Thyroid gland (tissue), 4 donors: ENCODE measurements at regions not wholly inside any gene's neighbourhood (a gene's known extent, or its start where the extent isn't known, plus 50 kb on each side); places are given as distances from the start of the nearest gene placed in this dataset.
"Not testable (repeated sequence)": the region's sequence is repeated elsewhere in the genome, so short reads cannot be mapped to it uniquely, and the experiment has no call there.

ENCODE experiments used
- DNase-seq, 2 donors: peaks; one replicate each; pipeline ENCODE4 v3.0.0-alpha.2; 2019
- H3K27ac ChIP-seq, 3 donors: fragments of 200-600 bp; sonication (generic); 1 replicate in 2 of 3; 2 replicates in 1 of 3; pipeline ENCODE4 v1.5.1; 2016 to 2019; ENCODE audit warnings: mild to moderate bottlenecking in 1 of 3, moderate library complexity in 1 of 3
- H3K27me3 ChIP-seq: fragments of 200-600 bp; sonication (generic); one replicate; pipeline ENCODE4 v1.5.1; 2019
- H3K36me3 ChIP-seq, 2 donors: fragments of 200-600 bp; sonication (generic); one replicate each; pipeline ENCODE4 v1.5.1; 2016 to 2019
- H3K4me1 ChIP-seq, 2 donors: fragments of 200-600 bp; sonication (generic); one replicate each; pipeline ENCODE4 v1.5.1; 2017 to 2019
- H3K4me3 ChIP-seq, 3 donors: fragments of 200-600 bp; sonication (generic); replicated peaks in 1 of 3; 1 replicate in 2 of 3; 2 replicates in 1 of 3; pipeline ENCODE4 v1.5.1; 2016; ENCODE audit warnings: mild to moderate bottlenecking in 1 of 3
- H3K9me3 ChIP-seq: fragments of 200-600 bp; sonication (generic); one replicate; pipeline ENCODE4 v1.5.1; 2017
- POLR2A ChIP-seq, 2 donors: fragments of 450-650 bp; IDR thresholded peaks; one replicate each; pipeline ENCODE4 v1.6.1; 2017; ENCODE audit warnings: antibody characterized with exemption in 2 of 2, mild to moderate bottlenecking in 2 of 2, moderate library complexity in 1 of 2
- WGBS, 2 donors: methylation state at CpG; one replicate each; pipeline ENCODE4 v1.1.5; 2017; 5-methylcytosine and 5-hydroxymethylcytosine counted together
- intact Hi-C: fragments of 100-400 bp; cut with DNase I; formaldehyde crosslinking; loops from one replicate; pipeline ENCODE4 v1.15.1; 2023
- TF ChIP-seq, protein P1 (sequence below), 6 experiments: fragments of 200-600 bp in 3 of 6; fragments of 450-650 bp in 3 of 6; sonication (generic) in 3 of 6; IDR thresholded peaks; one replicate each; pipeline ENCODE4 v1.5.1; 2016 to 2019; ENCODE audit warnings: antibody characterized with exemption in 6 of 6, mild to moderate bottlenecking in 2 of 6, inconsistent platforms in 1 of 6, moderate library complexity in 1 of 6

GRCh38 chr5:174935854-174936474 is 211.6 kb downstream of the MSX2 start:
- H3K4me3 ChIP-seq, result no peak overlapping the region
- H3K27me3 ChIP-seq, result no peaks in the 10 kb centered on the region
- H3K4me1 ChIP-seq, result no peaks in the 10 kb centered on the region
- 22 to 23% methylated on average over 9 of the region's 9 CpGs for WGBS, 2 donors
- no peaks in the 10 kb centered on the region for H3K9me3 ChIP-seq
- DNase-seq, result peak; percentile 31 to 51
- no peak for TF ChIP-seq POLR2A (IDR thresholded peaks at IDR 0.05)
- TF ChIP-seq, protein P1, sequence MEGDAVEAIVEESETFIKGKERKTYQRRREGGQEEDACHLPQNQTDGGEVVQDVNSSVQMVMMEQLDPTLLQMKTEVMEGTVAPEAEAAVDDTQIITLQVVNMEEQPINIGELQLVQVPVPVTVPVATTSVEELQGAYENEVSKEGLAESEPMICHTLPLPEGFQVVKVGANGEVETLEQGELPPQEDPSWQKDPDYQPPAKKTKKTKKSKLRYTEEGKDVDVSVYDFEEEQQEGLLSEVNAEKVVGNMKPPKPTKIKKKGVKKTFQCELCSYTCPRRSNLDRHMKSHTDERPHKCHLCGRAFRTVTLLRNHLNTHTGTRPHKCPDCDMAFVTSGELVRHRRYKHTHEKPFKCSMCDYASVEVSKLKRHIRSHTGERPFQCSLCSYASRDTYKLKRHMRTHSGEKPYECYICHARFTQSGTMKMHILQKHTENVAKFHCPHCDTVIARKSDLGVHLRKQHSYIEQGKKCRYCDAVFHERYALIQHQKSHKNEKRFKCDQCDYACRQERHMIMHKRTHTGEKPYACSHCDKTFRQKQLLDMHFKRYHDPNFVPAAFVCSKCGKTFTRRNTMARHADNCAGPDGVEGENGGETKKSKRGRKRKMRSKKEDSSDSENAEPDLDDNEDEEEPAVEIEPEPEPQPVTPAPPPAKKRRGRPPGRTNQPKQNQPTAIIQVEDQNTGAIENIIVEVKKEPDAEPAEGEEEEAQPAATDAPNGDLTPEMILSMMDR (IDR thresholded peaks at IDR 0.05), result peak; percentile 53 to 93 (median 71)
- intact Hi-C loops, result loop anchor here (10.0 kb wide), 1 partner anchor 511 kb away; no protein-coding TSS in a partner anchor
- no peak overlapping the region for H3K27ac ChIP-seq
- no peaks in the 10 kb centered on the region for H3K36me3 ChIP-seq

DNA sequence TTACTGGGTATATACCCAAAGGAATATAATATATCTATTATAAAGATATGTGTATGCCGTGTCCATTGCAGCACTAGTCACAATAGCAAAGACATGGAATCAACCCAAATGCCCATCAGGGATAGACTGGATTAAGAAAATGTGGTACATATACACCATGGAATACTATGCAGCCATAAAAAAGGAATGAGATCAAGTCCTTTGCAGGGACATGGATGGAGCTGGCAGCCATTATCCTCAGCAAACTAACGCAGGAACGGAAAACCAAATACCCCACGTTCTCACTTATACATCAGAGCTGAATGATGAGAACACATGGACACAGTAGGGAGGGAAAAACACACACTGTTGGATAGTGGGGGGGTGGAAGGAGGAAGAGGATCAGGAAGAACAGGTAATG is 206.7 kb downstream of the MSX2 start:
- DNase-seq, H3K4me3 ChIP-seq, H3K27me3 ChIP-seq, H3K27ac ChIP-seq, H3K36me3 ChIP-seq, H3K9me3 ChIP-seq, H3K4me1 ChIP-seq: not testable (repeated sequence)
- intact Hi-C loops, result loop anchor here (10.0 kb wide), 1 partner anchor 506 kb away; no protein-coding TSS in a partner anchor
- 96 to 97% methylated on average over 4 of the region's 4 CpGs for whole genome bisulfite sequencing, 2 donors

DNA sequence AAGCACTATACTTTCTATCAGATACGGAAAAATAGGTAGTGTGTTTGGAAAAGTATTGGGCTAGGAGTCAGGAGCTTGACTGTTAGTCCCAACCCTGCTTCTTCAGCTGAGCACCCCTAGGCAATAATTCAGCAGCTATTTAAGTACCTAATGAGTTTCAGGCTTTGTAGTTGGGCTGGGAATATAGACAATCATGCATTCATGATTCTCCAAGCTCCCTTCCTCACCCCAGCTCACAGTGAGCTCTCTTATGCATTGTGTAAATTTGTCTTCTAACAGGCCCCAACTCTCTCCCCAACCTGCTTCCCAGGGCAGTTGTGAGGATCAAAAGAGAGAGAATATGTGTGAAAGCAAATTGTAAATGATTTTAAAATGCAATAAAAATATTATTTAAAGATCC is 201.2 kb downstream of the MSX2 start:
- Histone ChIP-seq H3K27me3 (no peaks in the 10 kb centered on the region), H3K4me1 (no peaks in the 10 kb centered on the region), H3K36me3 (no peaks in the 10 kb centered on the region), H3K27ac (no peak overlapping the region), H3K4me3 (no peak overlapping the region), H3K9me3 (no peaks in the 10 kb centered on the region)
- TF ChIP-seq, protein P1 (IDR thresholded peaks at IDR 0.05), result no peak
- TF ChIP-seq POLR2A (IDR thresholded peaks at IDR 0.05), result no peak
- 87 to 88% methylated on average over 1 of the region's 1 CpG for WGBS, 2 donors
- intact Hi-C loops, result no loop called here
- DNase-seq, result no peak

DNA sequence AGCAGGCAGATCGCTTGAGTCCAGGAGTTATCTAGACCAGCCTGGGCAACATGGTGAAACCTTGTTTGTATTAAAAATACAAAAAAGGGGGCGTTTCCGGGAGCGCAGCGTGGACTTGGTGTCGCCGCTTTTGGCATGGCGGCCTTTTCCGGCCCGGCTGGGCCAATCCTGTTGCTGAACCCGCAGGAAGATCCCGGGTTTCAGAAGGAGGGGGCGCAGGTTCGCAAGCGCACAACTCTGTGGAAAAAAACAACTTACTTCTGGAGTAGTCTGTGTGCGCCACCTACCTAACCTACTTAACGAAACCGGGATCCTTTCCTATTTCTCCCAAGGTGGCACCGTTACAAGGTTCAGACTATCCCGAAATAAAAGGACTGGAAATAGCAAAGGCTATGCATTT is 198.6 kb downstream of the MSX2 start:
- no peak for DNase-seq
- Histone ChIP-seq H3K27me3 (no peaks in the 10 kb centered on the region), H3K4me1 (no peaks in the 10 kb centered on the region), H3K27ac (no peak overlapping the region), H3K9me3 (no peaks in the 10 kb centered on the region), H3K36me3 (no peaks in the 10 kb centered on the region), H3K4me3 (no peak overlapping the region)
- intact Hi-C loops, result no loop called here
- TF ChIP-seq POLR2A (IDR thresholded peaks at IDR 0.05), result no peak
- TF ChIP-seq, protein P1 (IDR thresholded peaks at IDR 0.05), result no peak
- WGBS, 2 donors, result 92 to 97% methylated on average over 20 of the region's 20 CpGs

DNA sequence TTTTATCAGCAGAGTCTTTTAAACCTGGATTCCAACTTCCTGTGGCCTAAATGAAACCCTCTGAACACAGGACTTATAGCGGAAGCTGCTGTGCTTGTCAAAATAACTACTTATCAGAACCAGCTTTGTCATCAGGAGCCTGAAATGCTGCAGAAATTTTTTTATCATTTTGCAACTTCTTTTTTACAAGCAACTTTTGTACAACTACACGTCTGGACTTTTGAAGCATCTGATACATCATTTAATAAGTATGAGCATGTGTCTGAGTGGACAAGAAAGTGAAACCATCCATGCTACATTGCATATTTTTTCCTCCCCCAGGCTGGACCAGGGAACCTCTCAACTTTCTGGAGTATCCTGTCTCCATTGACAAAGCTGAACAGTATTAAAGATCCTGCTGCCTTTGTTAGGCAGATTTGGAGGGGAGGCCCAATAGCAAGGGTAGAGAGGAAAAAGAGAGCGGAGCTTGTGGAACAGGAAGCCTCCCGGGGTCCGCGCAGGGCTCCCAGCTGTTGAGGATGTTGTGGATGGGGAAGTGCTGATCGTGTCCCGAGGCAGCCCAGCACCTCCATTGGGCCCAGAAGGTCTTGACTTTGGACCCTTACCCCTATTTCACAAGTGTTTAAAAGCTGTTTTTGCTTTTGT is 196.6 kb downstream of the MSX2 start:
- H3K27me3 ChIP-seq, result no peaks in the 10 kb centered on the region
- no peak for DNase-seq
- H3K27ac ChIP-seq, result no peak overlapping the region
- H3K4me3 ChIP-seq, result no peak overlapping the region
- no peaks in the 10 kb centered on the region for H3K9me3 ChIP-seq
- WGBS, 2 donors, result 41 to 69% methylated on average over 8 of the region's 8 CpGs
- H3K4me1 ChIP-seq, result no peaks in the 10 kb centered on the region
- intact Hi-C loops, result no loop called here
- H3K36me3 ChIP-seq, result no peaks in the 10 kb centered on the region
- no peak for TF ChIP-seq POLR2A (IDR thresholded peaks at IDR 0.05)
- TF ChIP-seq, protein P1 (IDR thresholded peaks at IDR 0.05), result no peak
